ENCODE measurements at regions not wholly inside any gene's neighbourhood (a gene's known extent, or its start where the extent isn't known, plus 50 kb on each side); places are given as distances from the start of the nearest gene placed in this dataset.

GRCh38 chr14:51473351-51473750, 178.4 kb upstream of the FRMD6 start:
- TF ChIP-seq, protein P1, sequence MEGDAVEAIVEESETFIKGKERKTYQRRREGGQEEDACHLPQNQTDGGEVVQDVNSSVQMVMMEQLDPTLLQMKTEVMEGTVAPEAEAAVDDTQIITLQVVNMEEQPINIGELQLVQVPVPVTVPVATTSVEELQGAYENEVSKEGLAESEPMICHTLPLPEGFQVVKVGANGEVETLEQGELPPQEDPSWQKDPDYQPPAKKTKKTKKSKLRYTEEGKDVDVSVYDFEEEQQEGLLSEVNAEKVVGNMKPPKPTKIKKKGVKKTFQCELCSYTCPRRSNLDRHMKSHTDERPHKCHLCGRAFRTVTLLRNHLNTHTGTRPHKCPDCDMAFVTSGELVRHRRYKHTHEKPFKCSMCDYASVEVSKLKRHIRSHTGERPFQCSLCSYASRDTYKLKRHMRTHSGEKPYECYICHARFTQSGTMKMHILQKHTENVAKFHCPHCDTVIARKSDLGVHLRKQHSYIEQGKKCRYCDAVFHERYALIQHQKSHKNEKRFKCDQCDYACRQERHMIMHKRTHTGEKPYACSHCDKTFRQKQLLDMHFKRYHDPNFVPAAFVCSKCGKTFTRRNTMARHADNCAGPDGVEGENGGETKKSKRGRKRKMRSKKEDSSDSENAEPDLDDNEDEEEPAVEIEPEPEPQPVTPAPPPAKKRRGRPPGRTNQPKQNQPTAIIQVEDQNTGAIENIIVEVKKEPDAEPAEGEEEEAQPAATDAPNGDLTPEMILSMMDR (IDR thresholded peaks at IDR 0.05): no peak
- no peak for TF ChIP-seq EP300 (IDR thresholded peaks at IDR 0.05)

Data from esophagus muscularis mucosa (tissue), 3 donors.